ENCODE measurements at regions not wholly inside any gene's neighbourhood (a gene's known extent, or its start where the extent isn't known, plus 50 kb on each side); places are given as distances from the start of the nearest gene placed in this dataset.

GRCh38 chr2:167626961-167627360 lies 620.4 kb downstream of the STK39 start:
- H3K27ac ChIP-seq (replicated peaks in 1 of 4) = no peak overlapping the region
- TF ChIP-seq POLR2AphosphoS5 (IDR thresholded peaks at IDR 0.05) = no peak
- no peak for TF ChIP-seq EP300 (IDR thresholded peaks at IDR 0.05)
- no peak for TF ChIP-seq POLR2A (IDR thresholded peaks at IDR 0.05; ENCODE audit: low read depth)
- TF ChIP-seq, protein P1, sequence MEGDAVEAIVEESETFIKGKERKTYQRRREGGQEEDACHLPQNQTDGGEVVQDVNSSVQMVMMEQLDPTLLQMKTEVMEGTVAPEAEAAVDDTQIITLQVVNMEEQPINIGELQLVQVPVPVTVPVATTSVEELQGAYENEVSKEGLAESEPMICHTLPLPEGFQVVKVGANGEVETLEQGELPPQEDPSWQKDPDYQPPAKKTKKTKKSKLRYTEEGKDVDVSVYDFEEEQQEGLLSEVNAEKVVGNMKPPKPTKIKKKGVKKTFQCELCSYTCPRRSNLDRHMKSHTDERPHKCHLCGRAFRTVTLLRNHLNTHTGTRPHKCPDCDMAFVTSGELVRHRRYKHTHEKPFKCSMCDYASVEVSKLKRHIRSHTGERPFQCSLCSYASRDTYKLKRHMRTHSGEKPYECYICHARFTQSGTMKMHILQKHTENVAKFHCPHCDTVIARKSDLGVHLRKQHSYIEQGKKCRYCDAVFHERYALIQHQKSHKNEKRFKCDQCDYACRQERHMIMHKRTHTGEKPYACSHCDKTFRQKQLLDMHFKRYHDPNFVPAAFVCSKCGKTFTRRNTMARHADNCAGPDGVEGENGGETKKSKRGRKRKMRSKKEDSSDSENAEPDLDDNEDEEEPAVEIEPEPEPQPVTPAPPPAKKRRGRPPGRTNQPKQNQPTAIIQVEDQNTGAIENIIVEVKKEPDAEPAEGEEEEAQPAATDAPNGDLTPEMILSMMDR (IDR thresholded peaks at IDR 0.05) = no peak
- no peak for DNase-seq (ENCODE audit: extremely low spot score)
- H3K4me1 ChIP-seq = no peaks in the 10 kb centered on the region
- H3K4me3 ChIP-seq = no peak overlapping the region
- no peaks in the 10 kb centered on the region for H3K27me3 ChIP-seq
- H3K9me3 ChIP-seq = peaks cover 0 to 5% (median 0%) of the 10 kb centered on the region in 4 donors
- intact Hi-C loops (cut with DNase I) = no loop called here
- no peaks in the 10 kb centered on the region for H3K36me3 ChIP-seq

GRCh38 chr2:167626301-167626700 lies 621.1 kb downstream of the STK39 start:
- TF ChIP-seq, protein P1 (IDR thresholded peaks at IDR 0.05) = no peak
- no peak for TF ChIP-seq EP300 (IDR thresholded peaks at IDR 0.05)
- no peak for TF ChIP-seq POLR2AphosphoS5 (IDR thresholded peaks at IDR 0.05)
- no peak for TF ChIP-seq POLR2A (IDR thresholded peaks at IDR 0.05; ENCODE audit: low read depth)

GRCh38 chr2:167616997-167617396 lies 630.4 kb downstream of the STK39 start:
- H3K4me1 ChIP-seq = no peaks in the 10 kb centered on the region
- no peaks in the 10 kb centered on the region for H3K27me3 ChIP-seq
- no peak for TF ChIP-seq EP300 (IDR thresholded peaks at IDR 0.05)
- no peak for TF ChIP-seq POLR2A (IDR thresholded peaks at IDR 0.05; ENCODE audit: low read depth)
- TF ChIP-seq, protein P1 (IDR thresholded peaks at IDR 0.05) = no peak
- no peak for TF ChIP-seq POLR2AphosphoS5 (IDR thresholded peaks at IDR 0.05)
- no peak overlapping the region for H3K4me3 ChIP-seq
- no peak for DNase-seq (ENCODE audit: extremely low spot score)
- intact Hi-C loops (cut with DNase I) = no loop called here
- H3K36me3 ChIP-seq = no peaks in the 10 kb centered on the region
- H3K9me3 ChIP-seq = no peaks in the 10 kb centered on the region
- no peak overlapping the region for H3K27ac ChIP-seq (replicated peaks in 1 of 4)

More at GRCh38 chr2:167626301-167626700, 621.1 kb downstream of the STK39 start:
- 56% methylated on average over 1 of the region's 1 CpG for WGBS
- no peak for DNase-seq (ENCODE audit: extremely low spot score)
- Histone ChIP-seq H3K27ac (replicated peaks in 1 of 4) (no peak overlapping the region), H3K36me3 (no peaks in the 10 kb centered on the region), H3K4me3 (no peak overlapping the region), H3K27me3 (no peaks in the 10 kb centered on the region), H3K4me1 (no peaks in the 10 kb centered on the region), H3K9me3 (peaks cover 0 to 5% (median 0%) of the 10 kb centered on the region in 4 donors)
- intact Hi-C loops (cut with DNase I) = no loop called here

GRCh38 chr2:167613471-167613870 lies 633.9 kb downstream of the STK39 start:
- Histone ChIP-seq H3K36me3 (no peaks in the 10 kb centered on the region), H3K27ac (replicated peaks in 1 of 4) (no peak overlapping the region), H3K9me3 (no peaks in the 10 kb centered on the region), H3K4me1 (no peaks in the 10 kb centered on the region), H3K4me3 (no peak overlapping the region), H3K27me3 (no peaks in the 10 kb centered on the region)
- DNase-seq (ENCODE audit: extremely low spot score) = no peak
- 57% methylated on average over 1 of the region's 1 CpG for WGBS
- intact Hi-C loops (cut with DNase I) = no loop called here
- TF ChIP-seq EP300 (IDR thresholded peaks at IDR 0.05) = no peak
- TF ChIP-seq, protein P1 (IDR thresholded peaks at IDR 0.05) = no peak
- no peak for TF ChIP-seq POLR2A (IDR thresholded peaks at IDR 0.05; ENCODE audit: low read depth)
- TF ChIP-seq POLR2AphosphoS5 (IDR thresholded peaks at IDR 0.05) = no peak

- TF ChIP-seq EP300 (IDR thresholded peaks at IDR 0.05) = no peak
- TF ChIP-seq, protein P1 (IDR thresholded peaks at IDR 0.05) = no peak
- Histone ChIP-seq H3K9me3 (no peaks in the 10 kb centered on the region), H3K4me3 (no peak overlapping the region), H3K27ac (replicated peaks in 1 of 4) (no peak overlapping the region), H3K36me3 (no peaks in the 10 kb centered on the region), H3K27me3 (no peaks in the 10 kb centered on the region), H3K4me1 (no peaks in the 10 kb centered on the region)
- no peak for DNase-seq (ENCODE audit: extremely low spot score)
- intact Hi-C loops (cut with DNase I) = no loop called here
Measured at GRCh38 chr2:167608487-167608886, 638.9 kb downstream of the STK39 start.

Measured in esophagus muscularis mucosa (tissue), 4 donors.